Ascending aorta (tissue), 2 donors: ENCODE measurements at regions not wholly inside any gene's neighbourhood (a gene's known extent, or its start where the extent isn't known, plus 50 kb on each side); places are given as distances from the start of the nearest gene placed in this dataset.

Source experiments
- DNase-seq, 2 donors: peaks; one replicate each; pipeline ENCODE4 v3.0.0-alpha.2; 2019; ENCODE audit warnings: low spot score in 2 of 2
- H3K27ac ChIP-seq, 2 donors: fragments of 200-600 bp; sonication (generic); one replicate each; pipeline ENCODE4 v1.5.1; 2016 to 2017; ENCODE audit warnings: mild to moderate bottlenecking in 1 of 2
- H3K27me3 ChIP-seq: fragments of 200-600 bp; sonication (generic); one replicate; pipeline ENCODE4 v1.5.1; 2017
- H3K36me3 ChIP-seq, 2 donors: fragments of 200-600 bp; sonication (generic); one replicate each; pipeline ENCODE4 v1.5.1; 2016
- H3K4me1 ChIP-seq, 2 donors: fragments of 200-600 bp; sonication (generic); one replicate each; pipeline ENCODE4 v1.5.1; 2016 to 2017; ENCODE audit warnings: mild to moderate bottlenecking in 1 of 2
- H3K4me3 ChIP-seq, 2 donors: fragments of 200-600 bp; sonication (generic); one replicate each; pipeline ENCODE4 v1.5.1; 2016 to 2017; ENCODE audit warnings: mild to moderate bottlenecking in 1 of 2
- H3K9me3 ChIP-seq, 2 donors: fragments of 200-600 bp; sonication (generic); one replicate each; pipeline ENCODE4 v1.5.1; 2016
- intact Hi-C: fragments of 100-400 bp; cut with DNase I; formaldehyde crosslinking; loops from one replicate; pipeline ENCODE4 v1.15.1; 2023
- TF ChIP-seq, protein P1 (sequence below), 3 experiments: fragments of 200-600 bp in 2 of 3; fragments of 450-650 bp in 1 of 3; sonication (generic) in 2 of 3; IDR thresholded peaks; one replicate each; pipeline ENCODE4 v1.5.1; 2016 to 2019; ENCODE audit warnings: antibody characterized with exemption in 3 of 3, mild to moderate bottlenecking in 1 of 3, moderate library complexity in 1 of 3

DNA sequence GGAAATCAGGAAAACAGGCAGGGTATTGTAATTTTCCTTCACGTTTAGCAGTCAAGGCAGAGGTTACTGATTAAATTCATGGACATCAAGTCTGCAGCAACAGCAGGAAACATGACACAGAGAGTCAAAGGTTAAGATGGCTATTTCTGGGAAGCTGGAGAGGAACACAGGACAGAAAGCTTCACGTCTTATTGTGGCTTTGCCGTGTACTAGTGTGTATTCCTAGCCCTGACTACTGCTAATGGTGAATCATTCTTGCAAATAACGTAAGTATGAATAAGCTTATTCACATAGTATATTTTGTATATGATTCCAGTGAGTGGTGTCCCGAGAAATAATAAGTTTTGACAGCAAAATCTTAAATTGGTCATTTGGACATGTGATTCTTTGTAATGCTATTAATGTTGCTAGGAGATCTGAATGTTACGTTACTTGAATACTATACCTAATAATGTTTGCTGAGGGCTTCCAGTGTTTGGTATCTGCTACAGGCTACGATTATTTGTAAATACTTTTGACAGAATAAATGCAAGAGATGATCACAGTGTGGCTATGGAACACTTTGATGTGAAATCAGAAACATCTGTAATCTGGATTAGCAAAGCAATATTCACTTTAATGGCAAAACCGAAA, 77.4 kb downstream of the DISP1 start:
- no peaks in the 10 kb centered on the region for H3K36me3 ChIP-seq
- TF ChIP-seq, protein P1, sequence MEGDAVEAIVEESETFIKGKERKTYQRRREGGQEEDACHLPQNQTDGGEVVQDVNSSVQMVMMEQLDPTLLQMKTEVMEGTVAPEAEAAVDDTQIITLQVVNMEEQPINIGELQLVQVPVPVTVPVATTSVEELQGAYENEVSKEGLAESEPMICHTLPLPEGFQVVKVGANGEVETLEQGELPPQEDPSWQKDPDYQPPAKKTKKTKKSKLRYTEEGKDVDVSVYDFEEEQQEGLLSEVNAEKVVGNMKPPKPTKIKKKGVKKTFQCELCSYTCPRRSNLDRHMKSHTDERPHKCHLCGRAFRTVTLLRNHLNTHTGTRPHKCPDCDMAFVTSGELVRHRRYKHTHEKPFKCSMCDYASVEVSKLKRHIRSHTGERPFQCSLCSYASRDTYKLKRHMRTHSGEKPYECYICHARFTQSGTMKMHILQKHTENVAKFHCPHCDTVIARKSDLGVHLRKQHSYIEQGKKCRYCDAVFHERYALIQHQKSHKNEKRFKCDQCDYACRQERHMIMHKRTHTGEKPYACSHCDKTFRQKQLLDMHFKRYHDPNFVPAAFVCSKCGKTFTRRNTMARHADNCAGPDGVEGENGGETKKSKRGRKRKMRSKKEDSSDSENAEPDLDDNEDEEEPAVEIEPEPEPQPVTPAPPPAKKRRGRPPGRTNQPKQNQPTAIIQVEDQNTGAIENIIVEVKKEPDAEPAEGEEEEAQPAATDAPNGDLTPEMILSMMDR (IDR thresholded peaks at IDR 0.05) = no peak
- no peaks in the 10 kb centered on the region for H3K27me3 ChIP-seq
- no peaks in the 10 kb centered on the region for H3K9me3 ChIP-seq
- intact Hi-C loops = no loop called here
- DNase-seq = no peak
- H3K4me1 ChIP-seq = peaks cover 0 to 6% of the 10 kb centered on the region in 2 donors
- H3K27ac ChIP-seq = no peak overlapping the region
- H3K4me3 ChIP-seq = no peak overlapping the region

DNA sequence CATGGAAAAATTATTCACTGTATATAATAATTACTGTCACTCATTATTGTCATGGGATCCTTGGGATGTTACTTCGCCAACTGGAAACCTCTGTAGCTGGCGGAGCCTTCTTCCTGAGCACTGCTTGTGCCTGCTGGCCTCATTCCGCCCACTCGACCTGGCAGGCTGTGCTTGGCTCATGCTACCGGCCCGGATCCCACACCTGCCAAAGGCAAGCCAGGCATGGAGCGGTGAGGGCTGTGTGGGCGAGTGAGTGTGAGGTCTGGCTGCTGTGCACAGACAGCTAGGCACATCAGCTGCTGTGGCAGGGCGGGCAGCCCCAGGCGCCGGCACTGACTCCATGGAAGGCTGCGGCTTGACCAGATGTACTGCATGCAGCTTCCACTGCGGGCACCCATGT, 78.4 kb downstream of the DISP1 start:
- no peaks in the 10 kb centered on the region for H3K27me3 ChIP-seq
- DNase-seq = no peak
- no peak overlapping the region for H3K27ac ChIP-seq
- peaks cover 0 to 6% of the 10 kb centered on the region in 2 donors for H3K4me1 ChIP-seq
- H3K36me3 ChIP-seq = no peaks in the 10 kb centered on the region
- TF ChIP-seq, protein P1 (IDR thresholded peaks at IDR 0.05) = no peak
- no peaks in the 10 kb centered on the region for H3K9me3 ChIP-seq
- no peak overlapping the region for H3K4me3 ChIP-seq
- intact Hi-C loops = no loop called here

DNA sequence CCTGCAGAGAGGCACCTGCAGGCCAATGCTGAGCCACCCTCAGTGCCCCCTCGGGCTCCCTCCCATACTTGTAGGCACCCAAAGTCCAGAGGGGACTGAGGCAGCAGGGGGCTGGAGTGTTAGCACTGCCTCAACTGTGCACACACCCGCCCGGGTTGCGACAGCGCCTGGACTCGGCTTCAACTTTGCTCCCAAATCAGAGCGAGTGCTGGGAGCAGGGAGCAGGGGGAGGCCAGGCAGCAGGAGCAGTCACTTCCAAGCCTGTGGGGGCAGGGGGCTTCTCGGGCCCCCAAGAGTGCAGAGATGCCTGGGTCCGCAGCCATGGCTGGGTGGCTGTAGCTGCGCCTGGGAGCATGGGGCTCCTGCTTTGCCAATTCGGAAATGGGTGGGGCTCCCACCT, 79.5 kb downstream of the DISP1 start:
- TF ChIP-seq, protein P1 (IDR thresholded peaks at IDR 0.05) = no peak
- Histone ChIP-seq H3K4me3 (no peak overlapping the region), H3K27ac (no peak overlapping the region), H3K9me3 (no peaks in the 10 kb centered on the region), H3K27me3 (no peaks in the 10 kb centered on the region), H3K36me3 (no peaks in the 10 kb centered on the region), H3K4me1 (peaks cover 0 to 5% of the 10 kb centered on the region in 2 donors)
- intact Hi-C loops = no loop called here
- DNase-seq = no peak

DNA sequence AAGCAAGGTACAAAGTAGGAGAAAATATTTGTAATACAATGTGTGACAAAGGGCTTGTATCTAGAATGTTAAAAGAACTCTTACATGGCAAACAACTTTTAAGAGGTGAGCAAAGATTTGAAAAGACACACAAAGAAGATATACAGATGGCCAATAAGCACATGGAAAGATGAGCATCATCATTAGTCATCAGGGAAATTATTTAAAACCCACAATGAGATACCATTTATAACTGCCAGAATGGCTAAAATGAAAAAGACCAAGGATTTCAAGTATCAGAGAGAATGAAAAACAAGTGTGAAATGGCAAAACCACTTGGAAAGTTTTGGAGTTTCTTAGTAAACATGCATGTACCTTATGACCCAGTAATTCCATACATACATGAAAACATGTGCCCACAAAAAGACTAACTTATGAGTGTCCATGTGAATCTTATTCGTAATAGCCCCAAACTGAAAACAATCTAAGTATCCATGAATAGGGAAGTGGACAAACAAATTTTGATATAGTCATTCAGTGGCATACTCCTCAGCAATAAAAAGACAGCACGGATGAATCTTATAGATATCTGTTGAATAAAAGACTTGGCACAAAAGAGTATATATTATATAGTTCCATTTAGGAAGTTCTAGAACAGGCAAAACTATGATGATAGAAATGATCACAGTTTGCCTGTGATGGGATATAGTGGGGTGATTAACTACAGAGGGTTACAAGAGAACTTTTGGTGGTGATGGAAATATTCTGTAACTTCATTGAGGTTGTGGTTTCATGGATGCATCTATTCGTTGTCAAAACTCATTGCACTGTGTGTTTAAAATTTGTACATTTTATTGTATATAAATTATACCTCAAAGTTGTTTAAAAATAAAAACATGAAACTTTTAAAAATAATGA, 82.0 kb downstream of the DISP1 start:
- peak overlapping the region; percentile 35 to 39 for H3K4me3 ChIP-seq
- TF ChIP-seq, protein P1 (IDR thresholded peaks at IDR 0.05) = no peak
- no peak for DNase-seq
- H3K4me1 ChIP-seq = no peaks in the 10 kb centered on the region
- no peaks in the 10 kb centered on the region for H3K27me3 ChIP-seq
- H3K9me3 ChIP-seq = no peaks in the 10 kb centered on the region
- no peaks in the 10 kb centered on the region for H3K36me3 ChIP-seq
- H3K27ac ChIP-seq = no peak overlapping the region
- intact Hi-C loops = no loop called here

DNA sequence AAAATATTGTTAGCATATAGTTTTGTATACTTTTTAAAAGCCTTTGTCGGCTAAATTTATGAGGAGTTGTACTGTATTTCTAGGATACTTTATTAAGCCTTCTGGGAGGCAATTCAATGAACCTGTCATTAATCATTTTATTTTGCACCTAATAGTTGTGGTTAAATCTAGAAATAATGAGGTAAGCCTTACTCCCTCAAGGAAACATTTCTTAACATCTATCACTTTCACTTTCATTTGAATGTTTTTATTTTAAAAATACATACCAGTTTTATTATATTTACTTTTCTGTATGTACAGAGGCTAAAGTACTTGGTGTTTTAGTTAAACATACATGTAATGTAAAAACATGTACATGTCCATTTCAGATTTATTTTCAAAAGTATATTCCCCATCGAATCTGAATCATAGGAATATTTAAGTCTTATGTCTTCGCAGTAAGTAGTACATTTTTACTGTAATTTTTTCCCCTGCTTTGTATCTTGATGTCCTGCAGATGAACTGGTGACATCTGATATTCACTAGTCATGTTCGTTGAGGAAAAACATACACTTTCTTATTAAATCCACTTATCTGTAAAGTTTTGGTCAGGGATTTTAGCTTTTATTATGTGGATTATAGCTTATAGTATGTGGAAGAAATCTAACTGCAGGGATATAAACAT, 82.8 kb downstream of the DISP1 start:
- DNase-seq = no peak
- Histone ChIP-seq H3K27ac (no peak overlapping the region), H3K4me1 (no peaks in the 10 kb centered on the region), H3K27me3 (no peaks in the 10 kb centered on the region), H3K4me3 (peak overlapping the region; percentile 35 to 39), H3K9me3 (no peaks in the 10 kb centered on the region), H3K36me3 (no peaks in the 10 kb centered on the region)
- TF ChIP-seq, protein P1 (IDR thresholded peaks at IDR 0.05) = no peak
- intact Hi-C loops = no loop called here
